ENCODE measurements at regions not wholly inside any gene's neighbourhood (a gene's known extent, or its start where the extent isn't known, plus 50 kb on each side); places are given as distances from the start of the nearest gene placed in this dataset.

GRCh38 chr16:86768228-86768791, 190.0 kb downstream of the FOXL1 start:
- no peak for DNase-seq

GRCh38 chr16:86768999-86769398, 190.7 kb downstream of the FOXL1 start:
- DNase-seq: no peak

- DNase-seq: no peak
Measured at GRCh38 chr16:86771506-86772460, 193.4 kb downstream of the FOXL1 start.

GRCh38 chr16:86772671-86773353, 194.5 kb downstream of the FOXL1 start:
- DNase-seq: no peak

- DNase-seq: no peak
Measured at GRCh38 chr16:86773354-86773715, 195.0 kb downstream of the FOXL1 start.

GRCh38 chr16:86774931-86775330, 196.6 kb downstream of the FOXL1 start:
- DNase-seq: no peak

GRCh38 chr16:86775511-86775921, 197.2 kb downstream of the FOXL1 start:
- no peak for DNase-seq

GRCh38 chr16:86777381-86777946, 199.1 kb downstream of the FOXL1 start:
- DNase-seq: no peak

GRCh38 chr16:86778108-86778745, 199.9 kb downstream of the FOXL1 start:
- no peak for DNase-seq

GRCh38 chr16:86778978-86779377, 200.6 kb downstream of the FOXL1 start:
- DNase-seq: no peak

- DNase-seq: no peak
Measured at GRCh38 chr16:86781046-86781445, 202.7 kb downstream of the FOXL1 start.

- peak in 7 of 58 donors; percentile 11 to 35 (median 18) for DNase-seq
Measured at GRCh38 chr16:86783636-86784626, 205.6 kb downstream of the FOXL1 start.

GRCh38 chr16:86786338-86786737, 208.0 kb downstream of the FOXL1 start:
- DNase-seq: no peak

- DNase-seq: no peak
Measured at GRCh38 chr16:86786994-86787393, 208.6 kb downstream of the FOXL1 start.

- no peak for DNase-seq
Measured at GRCh38 chr16:86787538-86787937, 209.2 kb downstream of the FOXL1 start.

GRCh38 chr16:86789621-86790051, 211.3 kb downstream of the FOXL1 start:
- no peak for DNase-seq

GRCh38 chr16:86791287-86792035, 213.1 kb downstream of the FOXL1 start:
- no peak for DNase-seq

- no peak for DNase-seq
Measured at GRCh38 chr16:86794216-86794864, 216.0 kb downstream of the FOXL1 start.

- no peak for DNase-seq
Measured at GRCh38 chr16:86797700-86798099, 219.4 kb downstream of the FOXL1 start.

All from anterior cingulate cortex (tissue), 58 donors.